DOHH2 (cell line): ENCODE measurements at regions not wholly inside any gene's neighbourhood (a gene's known extent, or its start where the extent isn't known, plus 50 kb on each side); places are given as distances from the start of the nearest gene placed in this dataset.

Experiments
- H3F3A ChIP-seq: fragments of 200-600 bp; sonication (generic), shearing (Covaris generic); 2 replicates; pipeline ENCODE4 v1.6.0; 2016; ENCODE audit warnings: antibody characterized with exemption, mild to moderate bottlenecking; ENCODE audit not compliant: control insufficient read depth, insufficient read depth
- H3K27ac ChIP-seq: fragments of 200-600 bp; sonication (generic); 2 replicates; pipeline ENCODE4 v1.5.1; 2014; ENCODE audit warnings: low read depth, mild to moderate bottlenecking, low read length, moderate library complexity
- H3K27me3 ChIP-seq: fragments of 200-600 bp; sonication (generic); 2 replicates; pipeline ENCODE4 v1.6.1; 2014; ENCODE audit warnings: mild to moderate bottlenecking, low read length, mixed read lengths; ENCODE audit not compliant: control insufficient read depth
- H3K36me3 ChIP-seq: fragments of 200-600 bp; sonication (generic); 2 replicates; pipeline ENCODE4 v1.6.1; 2014; ENCODE audit warnings: mild to moderate bottlenecking, low read length, moderate library complexity, mixed read lengths; ENCODE audit not compliant: control insufficient read depth
- H3K4me1 ChIP-seq: fragments of 200-600 bp; sonication (generic); 2 replicates; pipeline ENCODE4 v1.6.1; 2014; ENCODE audit warnings: mild to moderate bottlenecking, low read length, mixed read lengths; ENCODE audit not compliant: control insufficient read depth
- H3K4me2 ChIP-seq: fragments of 200-600 bp; sonication (generic); 2 replicates; pipeline ENCODE4 v1.6.0; 2014; ENCODE audit warnings: mild to moderate bottlenecking, low read length, moderate library complexity
- H3K4me3 ChIP-seq: fragments of 200-600 bp; sonication (generic); 2 replicates; pipeline ENCODE4 v1.5.1; 2014; ENCODE audit warnings: mild to moderate bottlenecking, low read length, mixed read lengths
- H3K79me2 ChIP-seq: fragments of 200-600 bp; sonication (generic); 2 replicates; pipeline ENCODE4 v1.6.1; 2014; ENCODE audit warnings: mild to moderate bottlenecking, low read length, mixed read lengths; ENCODE audit not compliant: control insufficient read depth
- H3K9me2 ChIP-seq: fragments of 200-600 bp; sonication (generic); replicated peaks from 2 replicates; pipeline ENCODE4 v1.6.1; 2014; ENCODE audit warnings: mild to moderate bottlenecking, low read length, mixed read lengths; ENCODE audit not compliant: control insufficient read depth
- H3K9me3 ChIP-seq: fragments of 200-600 bp; sonication (generic); 2 replicates; pipeline ENCODE4 v1.6.1; 2014; ENCODE audit warnings: antibody characterized with exemption, low read length, mixed read lengths; ENCODE audit not compliant: control insufficient read depth, insufficient read depth
- H4K20me1 ChIP-seq: fragments of 200-600 bp; sonication (generic); 2 replicates; pipeline ENCODE4 v1.6.0; 2014; ENCODE audit warnings: low read depth, mild to moderate bottlenecking, antibody characterized with exemption, low read length, moderate library complexity; ENCODE audit not compliant: control insufficient read depth, insufficient read depth
- CTCF ChIP-seq: fragments of 200-600 bp; sonication (generic); IDR thresholded peaks from one replicate; pipeline ENCODE4 v1.5.1; 2014; ENCODE audit warnings: antibody characterized with exemption, mild to moderate bottlenecking, low read depth, low read length; ENCODE audit not compliant: poor library complexity, severe bottlenecking
- EZH2phosphoT487 ChIP-seq: fragments of 200-600 bp; sonication (generic); IDR thresholded peaks from 2 replicates; pipeline ENCODE4 v1.6.1; 2017; ENCODE audit warnings: borderline replicate concordance, mild to moderate bottlenecking, antibody characterized with exemption, low read length, moderate library complexity, mixed read lengths

- H3K4me2 ChIP-seq, result no peak overlapping the region
- H3K36me3 ChIP-seq, result no peaks in the 10 kb centered on the region
Measured at GRCh38 chrX:45750639-45751038, 550.0 kb upstream of the DIPK2B start.

GRCh38 chrX:45749375-45749774 is 548.7 kb upstream of the DIPK2B start:
- Histone ChIP-seq H3K9me2 (no peaks in the 10 kb centered on the region), H3F3A (no peaks in the 10 kb centered on the region), H3K36me3 (no peaks in the 10 kb centered on the region), H4K20me1 (no peaks in the 10 kb centered on the region), H3K4me3 (no peak overlapping the region), H3K79me2 (no peaks in the 10 kb centered on the region), H3K4me1 (no peaks in the 10 kb centered on the region), H3K4me2 (no peak overlapping the region), H3K27ac (no peak overlapping the region), H3K27me3 (no peaks in the 10 kb centered on the region), H3K9me3 (no peaks in the 10 kb centered on the region)
- TF ChIP-seq CTCF, result no peak
- TF ChIP-seq EZH2phosphoT487, result no peak

More at GRCh38 chrX:45750639-45751038, 550.0 kb upstream of the DIPK2B start:
- H3K9me2 ChIP-seq, result no peaks in the 10 kb centered on the region
- H4K20me1 ChIP-seq, result no peaks in the 10 kb centered on the region
- H3K4me3 ChIP-seq, result no peak overlapping the region
- H3F3A ChIP-seq, result no peaks in the 10 kb centered on the region
- H3K79me2 ChIP-seq, result no peaks in the 10 kb centered on the region
- no peak overlapping the region for H3K27ac ChIP-seq
- H3K9me3 ChIP-seq, result no peaks in the 10 kb centered on the region
- TF ChIP-seq CTCF (no peak), EZH2phosphoT487 (no peak)
- H3K27me3 ChIP-seq, result no peaks in the 10 kb centered on the region
- no peaks in the 10 kb centered on the region for H3K4me1 ChIP-seq

- H3K27ac ChIP-seq, result no peak overlapping the region
- no peaks in the 10 kb centered on the region for H3K4me1 ChIP-seq
- no peaks in the 10 kb centered on the region for H3K79me2 ChIP-seq
- no peaks in the 10 kb centered on the region for H3K9me3 ChIP-seq
- no peak overlapping the region for H3K4me2 ChIP-seq
- no peaks in the 10 kb centered on the region for H3K36me3 ChIP-seq
- H3F3A ChIP-seq, result no peaks in the 10 kb centered on the region
- no peaks in the 10 kb centered on the region for H3K9me2 ChIP-seq
- TF ChIP-seq CTCF (no peak), EZH2phosphoT487 (no peak)
- H3K27me3 ChIP-seq, result no peaks in the 10 kb centered on the region
- no peaks in the 10 kb centered on the region for H4K20me1 ChIP-seq
- H3K4me3 ChIP-seq, result no peak overlapping the region
Measured at GRCh38 chrX:45748369-45748774, 547.7 kb upstream of the DIPK2B start.

- no peak for TF ChIP-seq CTCF
- TF ChIP-seq EZH2phosphoT487, result no peak
- H3F3A ChIP-seq, result no peaks in the 10 kb centered on the region
- no peaks in the 10 kb centered on the region for H4K20me1 ChIP-seq
- no peak overlapping the region for H3K4me2 ChIP-seq
- H3K36me3 ChIP-seq, result no peaks in the 10 kb centered on the region
- no peaks in the 10 kb centered on the region for H3K27me3 ChIP-seq
- H3K79me2 ChIP-seq, result no peaks in the 10 kb centered on the region
- no peaks in the 10 kb centered on the region for H3K4me1 ChIP-seq
- H3K27ac ChIP-seq, result no peak overlapping the region
- H3K4me3 ChIP-seq, result no peak overlapping the region
- H3K9me3 ChIP-seq, result no peaks in the 10 kb centered on the region
- no peaks in the 10 kb centered on the region for H3K9me2 ChIP-seq
Measured at GRCh38 chrX:45747905-45748304, 547.2 kb upstream of the DIPK2B start.
